Upper lobe of left lung (tissue), 4 donors: ENCODE measurements at regions not wholly inside any gene's neighbourhood (a gene's known extent, or its start where the extent isn't known, plus 50 kb on each side); places are given as distances from the start of the nearest gene placed in this dataset.

Source experiments
- CTCF ChIP-seq, 6 experiments: fragments of 450-650 bp in 4 of 6; fragments of 200-600 bp in 2 of 6; sonication (generic) in 2 of 6; IDR thresholded peaks; one replicate each; pipeline ENCODE4 v1.5.1; 2016 to 2019; ENCODE audit warnings: antibody characterized with exemption in 6 of 6
- POLR2A ChIP-seq, 4 donors: fragments of 450-650 bp; IDR thresholded peaks; one replicate each; pipeline ENCODE4 v1.5.1; 2016 to 2017; ENCODE audit warnings: antibody characterized with exemption in 4 of 4, mild to moderate bottlenecking in 2 of 4

GRCh38 chr16:9345880-9346279 lies 254.4 kb downstream of the HAPSTR1 start:
- no peak for TF ChIP-seq CTCF (IDR thresholded peaks at IDR 0.05)
- TF ChIP-seq POLR2A (IDR thresholded peaks at IDR 0.05): no peak
